Activated CD4-positive, alpha-beta T cell treated with anti-CD3 and anti-CD28 coated beads, Interleukin-2, amount 50 U/mL, for 24 hours (primary cell): ENCODE measurements at regions not wholly inside any gene's neighbourhood (a gene's known extent, or its start where the extent isn't known, plus 50 kb on each side); places are given as distances from the start of the nearest gene placed in this dataset.

Experiments
- DNase-seq, 2 donors: peaks; one replicate each; pipeline ENCODE4 v3.0.0-alpha.2; 2020; ENCODE audit warnings: low read depth in 1 of 2, low spot score in 1 of 2

GRCh38 chr16:59296888-59297287 lies 562.8 kb upstream of the GOT2 start:
- no peak for DNase-seq

- no peak for DNase-seq
Measured at GRCh38 chr16:59295993-59296736, 562.0 kb upstream of the GOT2 start.

GRCh38 chr16:59295474-59295873 lies 561.4 kb upstream of the GOT2 start:
- DNase-seq: no peak

- DNase-seq: no peak
Measured at GRCh38 chr16:59290718-59291117, 556.6 kb upstream of the GOT2 start.

GRCh38 chr16:59289151-59289550 lies 555.0 kb upstream of the GOT2 start:
- no peak for DNase-seq

GRCh38 chr16:59274141-59274540 lies 540.0 kb upstream of the GOT2 start:
- no peak for DNase-seq

GRCh38 chr16:59263955-59264354 lies 529.8 kb upstream of the GOT2 start:
- DNase-seq: no peak

- DNase-seq: no peak
Measured at GRCh38 chr16:59260892-59261291, 526.8 kb upstream of the GOT2 start.

GRCh38 chr16:59259950-59260319 lies 525.8 kb upstream of the GOT2 start:
- no peak for DNase-seq

GRCh38 chr16:59259074-59259949 lies 525.2 kb upstream of the GOT2 start:
- DNase-seq: no peak

GRCh38 chr16:59252317-59252716 lies 518.2 kb upstream of the GOT2 start:
- DNase-seq: no peak

GRCh38 chr16:59249011-59249410 lies 514.9 kb upstream of the GOT2 start:
- no peak for DNase-seq

GRCh38 chr16:59242556-59242955 lies 508.4 kb upstream of the GOT2 start:
- no peak for DNase-seq

- DNase-seq: no peak
Measured at GRCh38 chr16:59238246-59238645, 504.1 kb upstream of the GOT2 start.

- no peak for DNase-seq
Measured at GRCh38 chr16:59236804-59237458, 502.8 kb upstream of the GOT2 start.

GRCh38 chr16:59224401-59224800 lies 490.3 kb upstream of the GOT2 start:
- no peak for DNase-seq

GRCh38 chr16:59220011-59220410 lies 485.9 kb upstream of the GOT2 start:
- DNase-seq: no peak

- DNase-seq: no peak
Measured at GRCh38 chr16:59216291-59216690, 482.2 kb upstream of the GOT2 start.

GRCh38 chr16:59214455-59214854 lies 480.3 kb upstream of the GOT2 start:
- no peak for DNase-seq

GRCh38 chr16:59213952-59214351 lies 479.8 kb upstream of the GOT2 start:
- no peak for DNase-seq

GRCh38 chr16:59212492-59213024 lies 478.4 kb upstream of the GOT2 start:
- no peak for DNase-seq
